K562 (cell line): ENCODE measurements at regions not wholly inside any gene's neighbourhood (a gene's known extent, or its start where the extent isn't known, plus 50 kb on each side); places are given as distances from the start of the nearest gene placed in this dataset.

Experiments
- ATAC-seq: fragments of 200-7000 bp; cut with Tn5 transposase; 3 replicates; pipeline ENCODE4 v1.9.1; 2020; ENCODE audit warnings: moderate library complexity
- BruUV-seq: library from RNA; stranded (reverse); fragments of 400-500 nt; replicated peaks from 2 replicates; lab custom pipeline; 2021; lab: Mats Ljungman, UMichigan
- CTCF ChIA-PET: fragments of 300-600 bp; formaldehyde crosslinking; extraction: SDS; loops from one replicate; lab custom pipeline; 2021; ENCODE audit warnings: low intra/inter-chr PET ratio; lab: Yijun Ruan, JAX
- POLR2A ChIA-PET: fragments of 300-600, 350-650 bp; sonication (Branson Sonifier 250); formaldehyde crosslinking; extraction: SDS; loops from one replicate; lab custom pipeline; 2021; ENCODE audit warnings: antibody characterized with exemption, inconsistent platforms; lab: Yijun Ruan, JAX
- DNase-seq, 4 experiments: peaks; one replicate each; pipeline versions ENCODE4 v3.0.0 to v3.0.0-alpha.2; 2011 to 2018; ENCODE audit warnings: low spot score in 3 of 4, mixed read lengths in 3 of 4; ENCODE audit errors: extremely low read depth in 1 of 4
- FAIRE-seq: peaks from 2 replicates; lab custom pipeline; 2011; peaks lifted over from hg19 to GRCh38; lab: Jason Lieb, UNC
- H2AFZ ChIP-seq: 2 replicates; pipeline ENCODE4 v1.6.0; 2011; ENCODE audit warnings: low read depth, low read length, control low read depth, inconsistent platforms
- H3K27ac ChIP-seq: fragments of 200-600 bp; 3 replicates; pipeline ENCODE4 v1.8.0; 2011; ENCODE audit warnings: low read depth, mild to moderate bottlenecking, control low read depth, inconsistent platforms, low read length, moderate library complexity, mixed read lengths; ENCODE audit errors: extremely low read depth
- H3K27me3 ChIP-seq, 2 experiments: fragments of 300-600 bp in 1 of 2; 2 replicates in 1 of 2; 3 replicates in 1 of 2; pipeline versions ENCODE4 v1.6.0 to v1.8.0; 2011; ENCODE audit warnings: inconsistent platforms in 2 of 2, low read length in 2 of 2, mild to moderate bottlenecking in 1 of 2, mixed read lengths in 1 of 2, moderate library complexity in 1 of 2; ENCODE audit not compliant: control insufficient read depth in 2 of 2, insufficient read depth in 2 of 2
- H3K36me3 ChIP-seq: fragments of 300-600 bp; 3 replicates; pipeline ENCODE4 v1.8.0; 2011; ENCODE audit warnings: mild to moderate bottlenecking, low read length, inconsistent platforms; ENCODE audit not compliant: control insufficient read depth, insufficient read depth
- H3K4me1 ChIP-seq, 2 experiments: fragments of 200-600 bp in 1 of 2; replicated peaks in 1 of 2; 2 replicates in 1 of 2; 3 replicates in 1 of 2; pipeline versions ENCODE4 v1.5.1 to v1.8.0; 2011; ENCODE audit warnings: inconsistent platforms in 2 of 2, low read length in 2 of 2, mild to moderate bottlenecking in 1 of 2, mixed read lengths in 1 of 2, moderate library complexity in 1 of 2; ENCODE audit not compliant: control insufficient read depth in 2 of 2, insufficient read depth in 2 of 2
- H3K4me2 ChIP-seq: 2 replicates; pipeline ENCODE4 v1.6.1; 2011; ENCODE audit warnings: low read length, control low read depth, inconsistent platforms, mixed read lengths; ENCODE audit not compliant: insufficient read depth
- H3K4me3 ChIP-seq: fragments of 200-600 bp; sonication (generic), shearing (Covaris generic); 2 replicates; pipeline ENCODE4 v1.5.1; 2016; ENCODE audit warnings: control low read depth, inconsistent platforms
- H3K79me2 ChIP-seq: fragments of 200-600 bp; 3 replicates; pipeline ENCODE4 v1.8.0; 2011; ENCODE audit warnings: low read length, inconsistent platforms; ENCODE audit not compliant: control insufficient read depth, insufficient read depth
- H3K9ac ChIP-seq, 2 experiments: 2 replicates each; pipeline versions ENCODE4 v1.6.0 to v1.6.1; 2011; ENCODE audit warnings: low read depth in 2 of 2, low read length in 2 of 2, control low read depth in 1 of 2, inconsistent platforms in 1 of 2, mild to moderate bottlenecking in 1 of 2, mixed read lengths in 1 of 2; ENCODE audit not compliant: insufficient read depth in 1 of 2
- H3K9me1 ChIP-seq: one replicate; pipeline ENCODE4 v1.6.0; 2011; ENCODE audit warnings: inconsistent platforms, mild to moderate bottlenecking, low read length, moderate library complexity; ENCODE audit not compliant: control insufficient read depth, insufficient read depth
- H3K9me3 ChIP-seq: replicated peaks from 2 replicates; pipeline ENCODE4 v1.5.1; 2011; ENCODE audit warnings: low read depth, low read length, inconsistent platforms; ENCODE audit not compliant: control insufficient read depth, insufficient read depth
- H4K20me1 ChIP-seq: replicated peaks from 2 replicates; pipeline ENCODE4 v1.6.1; 2011; ENCODE audit warnings: low read length, inconsistent platforms, mixed read lengths; ENCODE audit not compliant: control insufficient read depth, insufficient read depth
- BRF2 ChIP-seq: IDR thresholded peaks from 3 replicates; pipeline ENCODE4 v1.6.1; 2011; ENCODE audit warnings: borderline replicate concordance, mild to moderate bottlenecking; ENCODE audit not compliant: insufficient read length, insufficient read depth
- C11orf30 ChIP-seq: fragments of 450-650 bp; IDR thresholded peaks from 2 replicates; pipeline ENCODE4 v1.6.1; 2016; ENCODE audit warnings: low read depth, mild to moderate bottlenecking
- CHAMP1 ChIP-seq: fragments of 450-650 bp; IDR thresholded peaks from 2 replicates; pipeline ENCODE4 v1.6.1; 2016; ENCODE audit warnings: mild to moderate bottlenecking
- MCM3 ChIP-seq: fragments of 450-650 bp; IDR thresholded peaks from 2 replicates; pipeline ENCODE4 v1.6.1; 2016
- MCM5 ChIP-seq: fragments of 450-650 bp; IDR thresholded peaks from 2 replicates; pipeline ENCODE4 v1.6.1; 2016; ENCODE audit warnings: low read depth
- MGA ChIP-seq: fragments of 450-650 bp; IDR thresholded peaks from 2 replicates; pipeline ENCODE4 v1.6.1; 2016; ENCODE audit warnings: mild to moderate bottlenecking, moderate library complexity
- POLR2H ChIP-seq: IDR thresholded peaks from 2 replicates; pipeline ENCODE4 v1.6.1; 2016; ENCODE audit warnings: missing genetic modification characterization, low read depth, mild to moderate bottlenecking, control low read depth, missing compliant biosample characterization, moderate library complexity
- PRMT5 ChIP-seq: sonication (generic); formaldehyde crosslinking; IDR thresholded peaks from 2 replicates; pipeline ENCODE4 v1.5.0; 2020; ENCODE audit warnings: missing genetic modification reagents
- ZNF431 ChIP-seq: sonication (generic); formaldehyde crosslinking; IDR thresholded peaks from 2 replicates; pipeline ENCODE4 v1.8.0; 2022; ENCODE audit warnings: mild to moderate bottlenecking, missing genetic modification reagents
- WGBS: fragments of 100-300 bp; shearing (Covaris generic); methylation state at CpG from one replicate; pipeline ENCODE4 v1.1.6; 2016; ENCODE audit warnings: low coverage, mixed read lengths; ENCODE audit not compliant: insufficient coverage; ENCODE audit errors: missing lambda C conversion rate; 5-methylcytosine and 5-hydroxymethylcytosine counted together
- in situ Hi-C: fragments of 300-500 bp; cut with MboI; formaldehyde crosslinking; loops from 4 replicates; pipeline ENCODE4 v1.15.0; 2018; ENCODE audit warnings: inconsistent platforms, mixed read lengths
- intact Hi-C: fragments of 100-400 bp; cut with micrococcal nuclease; formaldehyde crosslinking; loops from 2 replicates; pipeline ENCODE4 v1.14.2; 2022

DNA sequence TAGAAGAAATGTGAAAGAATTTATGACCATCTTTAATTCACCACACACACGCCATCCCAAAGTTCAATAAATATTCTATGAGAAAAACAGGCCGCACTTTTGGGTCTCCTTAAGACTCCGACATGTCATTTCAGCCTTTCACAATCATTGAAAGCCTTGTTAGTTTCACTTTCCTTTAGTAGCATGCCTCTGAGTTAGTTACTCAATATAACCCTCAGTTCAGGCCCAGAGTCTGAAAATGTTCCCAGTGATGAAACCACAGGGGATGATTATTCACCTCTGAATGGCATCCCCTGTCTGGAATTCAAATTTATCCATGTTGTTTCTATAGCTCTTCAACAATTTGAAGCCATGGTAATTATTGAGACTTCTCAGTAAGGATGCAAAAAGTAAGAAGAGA is 278.1 kb upstream of the NRP1 start:
- WGBS = 2% methylated on average over 3 of the region's 3 CpGs
- BruUV-seq = no TSS peak
- no peaks in the 10 kb centered on the region for H3K36me3 ChIP-seq
- H3K4me2 ChIP-seq = no peak overlapping the region
- H3K9me3 ChIP-seq = no peaks in the 10 kb centered on the region
- no peaks in the 10 kb centered on the region for H3K4me1 ChIP-seq
- intact Hi-C loops (no loop called here), in situ Hi-C loops (no loop called here)
- ATAC-seq = no peak
- POLR2A ChIA-PET = interaction anchor here (1.4 kb wide), 1 partner anchor 39 kb away, joined by 3 read pairs; no protein-coding TSS in a partner anchor
- no peaks in the 10 kb centered on the region for H3K9me1 ChIP-seq
- H3K27me3 ChIP-seq = no peaks in the 10 kb centered on the region
- no peak overlapping the region for H3K4me3 ChIP-seq
- no peak for DNase-seq
- FAIRE-seq = no peak
- no peak overlapping the region for H2AFZ ChIP-seq
- H3K27ac ChIP-seq = no peak overlapping the region
- CTCF ChIA-PET = no interaction called here
- H3K9ac ChIP-seq = no peak overlapping the region
- no peaks in the 10 kb centered on the region for H4K20me1 ChIP-seq
- no peaks in the 10 kb centered on the region for H3K79me2 ChIP-seq
- TF ChIP-seq MGA (no peak), POLR2H (tag) (no peak), BRF2 (no peak), MCM3 (no peak), MCM5 (no peak), CHAMP1 (no peak), C11orf30 (no peak), ZNF431 (no peak), PRMT5 (no peak)
